GM12873 (cell line): ENCODE measurements at regions not wholly inside any gene's neighbourhood (a gene's known extent, or its start where the extent isn't known, plus 50 kb on each side); places are given as distances from the start of the nearest gene placed in this dataset.

Experiments
- TF ChIP-seq, protein P1 (sequence below): IDR thresholded peaks from 2 replicates; pipeline ENCODE4 v1.5.1; 2012; ENCODE audit warnings: low read depth, mild to moderate bottlenecking, moderate library complexity, low read length, control low read depth; ENCODE audit not compliant: insufficient read depth; ENCODE audit errors: missing control alignments

DNA sequence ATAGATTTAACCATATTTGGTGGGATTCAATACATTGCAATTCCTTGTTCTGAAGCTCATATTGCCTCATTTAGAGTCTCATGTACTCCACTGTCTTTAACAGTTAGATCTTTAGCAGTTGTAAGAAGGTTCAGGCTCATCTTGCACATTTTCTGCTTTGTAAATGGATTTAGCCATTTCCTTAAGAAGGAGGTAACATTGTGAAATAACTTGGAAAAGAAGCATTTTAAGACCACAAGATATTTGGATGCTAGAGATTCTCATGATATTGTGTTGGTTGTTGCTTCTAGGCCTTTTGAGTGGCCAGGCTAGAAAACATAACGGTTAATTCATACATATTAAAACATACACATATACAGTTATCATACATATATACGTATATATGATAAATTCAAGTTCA is 445.8 kb upstream of the NXPH2 start:
- TF ChIP-seq, protein P1, sequence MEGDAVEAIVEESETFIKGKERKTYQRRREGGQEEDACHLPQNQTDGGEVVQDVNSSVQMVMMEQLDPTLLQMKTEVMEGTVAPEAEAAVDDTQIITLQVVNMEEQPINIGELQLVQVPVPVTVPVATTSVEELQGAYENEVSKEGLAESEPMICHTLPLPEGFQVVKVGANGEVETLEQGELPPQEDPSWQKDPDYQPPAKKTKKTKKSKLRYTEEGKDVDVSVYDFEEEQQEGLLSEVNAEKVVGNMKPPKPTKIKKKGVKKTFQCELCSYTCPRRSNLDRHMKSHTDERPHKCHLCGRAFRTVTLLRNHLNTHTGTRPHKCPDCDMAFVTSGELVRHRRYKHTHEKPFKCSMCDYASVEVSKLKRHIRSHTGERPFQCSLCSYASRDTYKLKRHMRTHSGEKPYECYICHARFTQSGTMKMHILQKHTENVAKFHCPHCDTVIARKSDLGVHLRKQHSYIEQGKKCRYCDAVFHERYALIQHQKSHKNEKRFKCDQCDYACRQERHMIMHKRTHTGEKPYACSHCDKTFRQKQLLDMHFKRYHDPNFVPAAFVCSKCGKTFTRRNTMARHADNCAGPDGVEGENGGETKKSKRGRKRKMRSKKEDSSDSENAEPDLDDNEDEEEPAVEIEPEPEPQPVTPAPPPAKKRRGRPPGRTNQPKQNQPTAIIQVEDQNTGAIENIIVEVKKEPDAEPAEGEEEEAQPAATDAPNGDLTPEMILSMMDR, result no peak

DNA sequence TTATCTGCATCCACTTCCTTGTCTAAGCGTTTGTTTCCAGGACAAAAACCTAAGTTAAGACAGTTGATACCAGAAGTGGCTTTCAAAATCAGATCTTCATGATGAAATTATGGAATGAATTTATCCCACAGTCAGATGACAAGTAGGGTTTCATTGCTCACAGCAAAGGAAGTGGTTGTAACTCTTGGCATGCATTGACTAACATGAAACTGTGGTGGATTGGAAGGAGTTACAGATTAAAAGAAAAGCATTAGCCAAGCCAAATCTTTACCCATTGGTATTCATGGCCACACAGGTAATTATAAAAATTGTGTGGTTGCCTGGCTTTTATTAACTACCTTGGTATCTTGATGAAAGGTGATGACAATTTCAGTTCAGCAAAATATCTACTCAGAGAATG is 438.0 kb upstream of the NXPH2 start:
- TF ChIP-seq, protein P1, result no peak

DNA sequence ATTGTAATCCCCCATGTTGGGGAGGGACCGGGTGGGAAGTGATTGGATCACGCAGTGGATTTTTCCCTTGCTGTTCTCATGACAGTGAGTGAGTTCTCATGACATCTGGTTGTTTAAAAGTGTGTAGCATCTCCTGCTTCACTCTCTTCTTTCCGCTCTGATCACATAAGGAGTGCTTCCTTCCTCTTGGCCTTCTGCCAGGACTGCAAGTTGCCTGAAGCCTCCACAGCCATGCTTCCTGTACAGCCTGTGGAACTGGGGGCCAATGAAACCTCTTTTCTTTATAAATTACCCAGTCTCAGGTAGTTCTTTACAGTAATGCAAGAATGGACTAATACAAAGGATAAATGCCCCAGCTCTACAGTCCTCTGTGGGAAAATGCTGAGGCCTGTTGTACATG is 437.5 kb upstream of the NXPH2 start:
- TF ChIP-seq, protein P1, result no peak

DNA sequence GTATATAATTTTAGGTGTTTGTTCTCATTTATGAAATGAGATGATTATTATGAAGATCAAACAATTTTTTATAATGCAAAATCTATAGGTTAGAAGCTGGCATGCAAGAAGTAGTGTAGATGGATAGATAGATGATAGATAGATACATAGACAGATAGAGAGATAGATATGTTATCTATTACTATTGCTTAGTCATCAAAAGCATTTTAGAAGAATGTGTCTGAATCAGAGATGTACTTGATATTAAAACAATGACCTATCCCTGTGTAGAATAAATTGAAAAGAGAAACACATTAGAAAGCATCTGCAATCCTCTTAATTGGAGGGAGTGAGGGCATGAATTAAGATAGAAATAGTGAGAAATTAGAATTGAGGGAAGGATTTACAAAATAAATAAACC is 436.2 kb upstream of the NXPH2 start:
- TF ChIP-seq, protein P1, result no peak

DNA sequence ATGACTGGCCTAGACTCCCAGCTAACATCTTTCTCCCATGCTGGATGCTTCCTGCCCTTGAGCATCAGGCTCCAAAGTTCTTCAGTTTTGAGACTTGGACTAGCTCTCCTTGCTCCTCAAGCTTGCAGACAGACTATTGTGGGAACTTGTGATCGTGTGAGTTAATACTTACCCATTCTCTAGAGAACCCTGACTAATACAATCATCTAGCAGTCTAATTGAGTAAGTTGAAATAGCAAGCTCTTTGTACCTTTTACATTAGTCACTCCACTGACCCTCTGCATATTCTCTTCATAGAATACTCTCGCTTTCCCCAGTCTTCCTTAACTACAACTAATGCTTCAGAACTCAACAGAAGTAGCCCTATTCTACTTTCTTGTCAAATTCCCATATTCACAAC is 434.6 kb upstream of the NXPH2 start:
- TF ChIP-seq, protein P1, result no peak

DNA sequence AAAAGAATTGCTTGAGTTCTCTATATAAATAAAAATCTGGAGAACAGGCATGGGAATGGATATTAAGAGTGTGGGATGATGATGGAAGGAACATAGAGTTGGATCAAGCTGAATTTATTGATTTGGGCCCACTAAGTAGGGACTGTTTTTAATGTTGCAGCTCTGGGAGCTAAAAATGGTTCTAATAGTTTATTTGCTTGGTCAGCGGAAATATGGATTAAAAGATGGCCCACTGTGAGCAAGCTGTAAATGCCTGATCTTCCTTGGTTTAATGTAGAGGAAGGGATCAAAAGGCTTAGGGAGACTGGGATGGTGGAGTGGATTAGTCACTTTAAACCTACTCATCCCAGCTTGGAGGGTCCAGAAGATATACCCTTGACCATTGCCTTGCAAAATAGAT is 429.4 kb upstream of the NXPH2 start:
- TF ChIP-seq, protein P1, result no peak

DNA sequence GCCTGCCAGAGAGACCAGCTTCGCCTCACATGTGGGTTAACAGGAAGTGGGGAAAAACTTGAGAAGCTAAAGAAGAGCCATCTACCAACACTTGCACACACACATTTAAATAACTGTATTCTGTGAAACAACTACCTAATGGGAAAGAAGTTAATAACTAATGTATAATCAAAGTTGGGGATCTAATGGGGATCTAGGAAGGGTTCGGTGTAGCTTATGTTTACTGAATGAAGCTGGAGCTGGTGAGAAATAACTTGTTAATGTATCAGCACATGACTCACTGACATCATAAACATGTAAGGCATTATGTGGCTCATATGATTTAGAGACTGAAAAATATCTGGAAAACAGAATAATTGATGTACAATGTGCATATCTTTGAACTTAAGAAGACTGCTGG is 421.3 kb upstream of the NXPH2 start:
- TF ChIP-seq, protein P1, result no peak
